DND-41 (cell line): ENCODE measurements at regions not wholly inside any gene's neighbourhood (a gene's known extent, or its start where the extent isn't known, plus 50 kb on each side); places are given as distances from the start of the nearest gene placed in this dataset.

ENCODE experiments used
- ATAC-seq: fragments of 200-7000 bp; cut with Tn5 transposase; 3 replicates; pipeline ENCODE4 v1.9.1; 2021; ENCODE audit warnings: low read depth; ENCODE audit not compliant: insufficient read depth
- DNase-seq: peaks from one replicate; pipeline ENCODE4 v3.0.0-alpha.2; 2020
- H2AFZ ChIP-seq: 2 replicates; pipeline ENCODE4 v1.6.0; 2012; ENCODE audit warnings: low read depth, low read length
- H3K27ac ChIP-seq: 2 replicates; pipeline ENCODE4 v1.5.1; 2012; ENCODE audit warnings: low read length, inconsistent platforms
- H3K27me3 ChIP-seq: fragments of 200-600 bp; sonication (generic); 2 replicates; pipeline ENCODE4 v1.6.0; 2012; ENCODE audit warnings: low read length, mild to moderate bottlenecking, inconsistent platforms; ENCODE audit not compliant: insufficient read depth, poor library complexity
- H3K36me3 ChIP-seq: 2 replicates; pipeline ENCODE4 v1.5.1; 2012; ENCODE audit warnings: low read length, inconsistent platforms; ENCODE audit not compliant: insufficient read depth
- H3K4me1 ChIP-seq: 2 replicates; pipeline ENCODE4 v1.5.1; 2012; ENCODE audit warnings: mild to moderate bottlenecking, low read length; ENCODE audit not compliant: insufficient read depth
- H3K4me2 ChIP-seq: 2 replicates; pipeline ENCODE4 v1.6.0; 2012; ENCODE audit warnings: mild to moderate bottlenecking, moderate library complexity, low read length, inconsistent platforms; ENCODE audit not compliant: insufficient read depth
- H3K4me3 ChIP-seq, 2 experiments: fragments of 200-600 bp in 1 of 2; shearing (Covaris generic) in 1 of 2; 2 replicates each; pipeline ENCODE4 v1.5.1; 2012 to 2016; ENCODE audit warnings: inconsistent platforms in 2 of 2, low read length in 2 of 2, mild to moderate bottlenecking in 2 of 2, low read depth in 1 of 2, moderate library complexity in 1 of 2
- H3K79me2 ChIP-seq: 2 replicates; pipeline ENCODE4 v1.6.0; 2012; ENCODE audit warnings: low read length, inconsistent platforms; ENCODE audit not compliant: insufficient read depth
- H3K9ac ChIP-seq: 2 replicates; pipeline ENCODE4 v1.6.0; 2012; ENCODE audit warnings: low read depth, mild to moderate bottlenecking, inconsistent platforms, low read length, moderate library complexity
- H3K9me3 ChIP-seq: 2 replicates; pipeline ENCODE4 v1.5.1; 2012; ENCODE audit warnings: low read length, moderate library complexity, mild to moderate bottlenecking, inconsistent platforms; ENCODE audit not compliant: insufficient read depth, severe bottlenecking
- H4K20me1 ChIP-seq: 2 replicates; pipeline ENCODE4 v1.6.0; 2012; ENCODE audit warnings: low read length; ENCODE audit not compliant: insufficient read depth
- EZH2 ChIP-seq: IDR thresholded peaks from 3 replicates; pipeline ENCODE4 v1.6.1; 2012; ENCODE audit warnings: borderline replicate concordance, low read depth, mild to moderate bottlenecking, moderate library complexity, low read length, inconsistent platforms; ENCODE audit not compliant: severe bottlenecking
- TF ChIP-seq, protein P1 (sequence below): IDR thresholded peaks from 2 replicates; pipeline ENCODE4 v1.5.1; 2012; ENCODE audit warnings: borderline replicate concordance, low read length, moderate library complexity, mild to moderate bottlenecking; ENCODE audit not compliant: poor library complexity, severe bottlenecking; ENCODE audit errors: extremely low read depth

DNA sequence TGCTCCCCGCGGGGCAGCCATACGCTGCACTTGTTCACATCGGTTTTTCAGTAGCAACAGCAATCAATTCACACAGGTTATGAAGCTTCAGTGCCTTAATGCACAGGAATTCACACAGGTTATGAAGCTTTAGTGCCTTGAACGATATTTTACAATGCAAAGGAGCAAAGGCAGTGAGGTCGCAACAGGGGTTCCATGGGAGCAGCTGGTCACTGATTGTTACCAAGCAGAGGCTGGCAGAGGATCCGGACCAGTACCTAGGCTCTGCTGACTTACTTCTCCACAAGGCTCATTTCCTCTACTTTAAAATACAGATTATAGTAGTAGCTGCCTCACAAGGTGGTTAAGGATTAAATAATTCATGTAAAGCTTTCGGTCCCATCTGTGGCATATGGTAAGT is 95.2 kb upstream of the ODAD2 start:
- Histone ChIP-seq H4K20me1 (no peaks in the 10 kb centered on the region), H3K27me3 (peaks cover 2% of the 10 kb centered on the region), H3K79me2 (no peaks in the 10 kb centered on the region), H3K4me3 (no peak overlapping the region), H3K9ac (no peak overlapping the region), H3K4me2 (no peak overlapping the region), H3K36me3 (no peaks in the 10 kb centered on the region), H2AFZ (no peak overlapping the region), H3K27ac (no peak overlapping the region), H3K9me3 (no peaks in the 10 kb centered on the region), H3K4me1 (no peaks in the 10 kb centered on the region)
- DNase-seq = no peak
- ATAC-seq = no peak
- TF ChIP-seq, protein P1, sequence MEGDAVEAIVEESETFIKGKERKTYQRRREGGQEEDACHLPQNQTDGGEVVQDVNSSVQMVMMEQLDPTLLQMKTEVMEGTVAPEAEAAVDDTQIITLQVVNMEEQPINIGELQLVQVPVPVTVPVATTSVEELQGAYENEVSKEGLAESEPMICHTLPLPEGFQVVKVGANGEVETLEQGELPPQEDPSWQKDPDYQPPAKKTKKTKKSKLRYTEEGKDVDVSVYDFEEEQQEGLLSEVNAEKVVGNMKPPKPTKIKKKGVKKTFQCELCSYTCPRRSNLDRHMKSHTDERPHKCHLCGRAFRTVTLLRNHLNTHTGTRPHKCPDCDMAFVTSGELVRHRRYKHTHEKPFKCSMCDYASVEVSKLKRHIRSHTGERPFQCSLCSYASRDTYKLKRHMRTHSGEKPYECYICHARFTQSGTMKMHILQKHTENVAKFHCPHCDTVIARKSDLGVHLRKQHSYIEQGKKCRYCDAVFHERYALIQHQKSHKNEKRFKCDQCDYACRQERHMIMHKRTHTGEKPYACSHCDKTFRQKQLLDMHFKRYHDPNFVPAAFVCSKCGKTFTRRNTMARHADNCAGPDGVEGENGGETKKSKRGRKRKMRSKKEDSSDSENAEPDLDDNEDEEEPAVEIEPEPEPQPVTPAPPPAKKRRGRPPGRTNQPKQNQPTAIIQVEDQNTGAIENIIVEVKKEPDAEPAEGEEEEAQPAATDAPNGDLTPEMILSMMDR = no peak
- TF ChIP-seq EZH2 = no peak

DNA sequence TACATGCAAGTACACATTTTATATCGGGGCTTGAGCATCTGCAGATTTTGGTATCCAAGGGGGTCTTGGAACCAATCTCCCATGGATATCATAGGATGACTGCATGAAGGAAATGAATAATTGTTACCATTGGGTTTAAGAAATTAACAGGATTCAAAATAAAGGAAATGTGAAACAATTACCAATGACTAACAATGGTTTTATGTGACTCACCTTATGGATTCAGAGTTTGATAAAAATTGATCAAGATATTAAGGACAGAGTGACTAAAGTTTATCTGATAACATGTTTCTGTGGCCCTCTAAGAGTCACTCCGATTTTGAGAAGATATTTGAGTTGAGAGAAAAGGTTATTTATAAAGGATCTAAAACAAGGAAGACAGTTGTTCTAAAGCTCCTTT is 93.0 kb upstream of the ODAD2 start:
- no peaks in the 10 kb centered on the region for H4K20me1 ChIP-seq
- ATAC-seq (no peak), DNase-seq (no peak)
- H3K4me3 ChIP-seq = no peak overlapping the region
- TF ChIP-seq, protein P1 = no peak
- no peak for TF ChIP-seq EZH2
- H3K4me1 ChIP-seq = no peaks in the 10 kb centered on the region
- H3K4me2 ChIP-seq = no peak overlapping the region
- no peak overlapping the region for H3K9ac ChIP-seq
- H3K9me3 ChIP-seq = no peaks in the 10 kb centered on the region
- no peak overlapping the region for H3K27ac ChIP-seq
- no peaks in the 10 kb centered on the region for H3K36me3 ChIP-seq
- H3K79me2 ChIP-seq = no peaks in the 10 kb centered on the region
- H3K27me3 ChIP-seq = peaks cover 2% of the 10 kb centered on the region
- H2AFZ ChIP-seq = no peak overlapping the region

DNA sequence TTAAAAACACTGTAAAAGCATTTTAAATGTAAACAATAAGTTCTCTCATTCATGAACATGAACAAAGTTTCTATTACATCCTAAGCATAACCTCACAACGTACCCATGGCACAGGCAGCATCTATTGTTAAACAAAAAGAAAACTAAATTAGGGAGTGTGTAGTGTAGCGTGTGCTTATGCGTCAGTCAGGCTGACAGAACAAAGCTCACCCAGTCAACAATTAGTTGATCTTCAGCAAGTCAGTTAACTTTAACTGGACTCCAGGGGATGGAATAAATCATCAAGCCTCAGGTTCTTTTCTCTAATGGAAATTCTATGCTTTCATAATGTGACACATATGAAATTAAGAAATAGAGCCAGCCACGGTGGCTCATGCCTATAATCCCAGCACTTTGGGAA is 91.6 kb upstream of the ODAD2 start:
- H3K27ac ChIP-seq = no peak overlapping the region
- no peak for TF ChIP-seq EZH2
- TF ChIP-seq, protein P1 = no peak
- no peaks in the 10 kb centered on the region for H3K9me3 ChIP-seq
- ATAC-seq (no peak), DNase-seq (no peak)
- H3K9ac ChIP-seq = no peak overlapping the region
- H3K4me1 ChIP-seq = no peaks in the 10 kb centered on the region
- H3K4me2 ChIP-seq = no peak overlapping the region
- H4K20me1 ChIP-seq = no peaks in the 10 kb centered on the region
- H3K4me3 ChIP-seq = no peak overlapping the region
- H3K79me2 ChIP-seq = no peaks in the 10 kb centered on the region
- H3K36me3 ChIP-seq = no peaks in the 10 kb centered on the region
- no peak overlapping the region for H2AFZ ChIP-seq
- peaks cover 2% of the 10 kb centered on the region for H3K27me3 ChIP-seq

DNA sequence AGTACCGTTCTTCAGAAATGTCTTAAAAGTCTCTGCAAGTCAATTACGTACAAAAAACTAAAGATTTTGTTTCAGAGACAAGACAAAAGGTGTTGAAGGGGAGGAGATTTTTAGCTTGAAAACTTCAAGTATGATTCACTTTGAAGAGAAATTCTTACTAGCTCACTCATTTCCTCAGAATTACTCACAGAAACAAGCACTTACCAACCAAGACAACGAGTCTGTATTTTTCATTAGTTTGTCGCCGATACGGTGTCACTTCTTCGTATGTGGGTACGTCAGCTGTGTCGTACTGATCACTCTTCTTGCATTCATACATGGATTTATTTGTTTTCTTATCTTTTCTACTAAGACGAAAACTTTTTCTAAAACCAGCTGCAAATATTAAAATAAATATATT is 90.6 kb upstream of the ODAD2 start:
- ATAC-seq = no peak
- Histone ChIP-seq H3K4me3 (no peak overlapping the region), H3K27ac (no peak overlapping the region), H3K79me2 (no peaks in the 10 kb centered on the region), H3K4me2 (no peak overlapping the region), H3K9me3 (no peaks in the 10 kb centered on the region), H4K20me1 (no peaks in the 10 kb centered on the region), H3K4me1 (no peaks in the 10 kb centered on the region), H2AFZ (no peak overlapping the region), H3K9ac (no peak overlapping the region), H3K27me3 (no peaks in the 10 kb centered on the region), H3K36me3 (no peaks in the 10 kb centered on the region)
- no peak for TF ChIP-seq EZH2
- TF ChIP-seq, protein P1 = no peak
- no peak for DNase-seq
